ENCODE measurements at regions not wholly inside any gene's neighbourhood (a gene's known extent, or its start where the extent isn't known, plus 50 kb on each side); places are given as distances from the start of the nearest gene placed in this dataset.

DNA sequence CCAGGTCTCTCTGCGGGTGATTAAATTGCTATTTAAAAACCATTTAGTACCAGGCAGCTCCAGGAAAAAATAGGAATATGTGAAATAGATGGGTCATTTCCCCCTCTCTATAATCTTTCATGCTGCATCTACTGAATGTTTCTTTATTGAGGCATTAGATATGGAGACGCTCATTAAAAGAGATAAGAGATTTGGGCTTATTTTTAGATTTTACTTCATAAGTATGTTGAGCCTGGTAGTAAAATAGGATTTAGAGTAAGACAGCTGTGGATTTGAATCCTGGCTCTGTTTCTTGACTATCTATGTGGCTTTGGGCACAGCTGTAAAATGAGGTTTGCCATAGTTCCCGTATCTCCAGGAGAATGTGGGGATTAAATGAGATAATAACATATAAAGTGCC lies 451.0 kb upstream of the GRIA1 start:
- TF ChIP-seq CTCF (IDR thresholded peaks at IDR 0.05; ENCODE audit: low read depth, low read length): no peak
- DNase-seq (ENCODE audit: extremely low read depth, low read depth): no peak

DNA sequence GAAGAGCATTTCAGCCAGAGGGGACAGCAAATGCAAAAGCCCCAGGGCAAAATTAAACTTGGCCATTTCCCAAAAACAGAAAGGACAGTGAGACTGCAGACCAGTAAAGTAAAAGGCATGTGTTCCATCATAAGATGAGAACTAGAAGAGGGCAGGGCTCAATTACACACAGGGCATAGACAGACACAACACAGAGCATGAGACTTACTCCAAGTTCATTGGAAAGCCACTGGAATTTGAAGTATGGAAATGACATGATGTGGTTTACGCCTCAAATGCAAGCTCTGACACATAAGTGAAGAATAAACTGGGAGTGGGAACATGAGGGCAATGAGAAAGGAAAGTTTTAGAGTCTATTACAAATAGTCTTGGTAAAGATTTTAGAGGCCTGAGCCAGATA lies 446.6 kb upstream of the GRIA1 start:
- DNase-seq (ENCODE audit: extremely low read depth, low read depth): no peak
- no peak for TF ChIP-seq CTCF (IDR thresholded peaks at IDR 0.05; ENCODE audit: low read depth, low read length)

DNA sequence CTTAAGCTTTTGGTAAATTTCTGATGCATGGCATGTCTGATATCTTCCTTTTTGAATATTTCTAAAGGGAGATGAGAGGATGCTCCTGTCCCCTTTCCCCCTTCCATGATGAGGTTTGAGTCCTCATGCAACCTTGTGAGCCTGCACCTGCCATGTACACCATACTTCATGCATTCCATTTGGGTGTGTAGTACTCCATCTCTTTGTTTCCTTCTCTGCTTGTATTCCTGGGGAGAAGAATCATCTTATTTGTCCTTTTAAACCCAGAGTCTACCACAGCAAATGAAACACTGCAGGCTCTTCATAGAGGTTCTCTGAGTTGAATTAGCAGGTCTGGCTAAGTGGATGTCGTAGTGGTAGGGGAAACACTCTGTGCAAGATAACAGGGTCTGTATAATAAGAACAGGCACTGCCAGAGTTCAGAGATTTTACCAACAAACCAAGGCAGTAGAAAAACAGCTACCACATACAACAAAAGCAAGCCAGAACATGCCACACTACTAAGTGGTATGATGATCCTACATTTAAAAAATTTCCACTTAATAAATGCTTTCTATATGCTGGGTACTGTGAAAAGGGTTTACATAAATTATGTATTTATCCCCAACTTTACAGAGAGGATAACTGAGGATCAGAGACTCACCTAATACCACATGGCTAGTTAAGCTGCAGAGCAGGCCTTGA lies 439.8 kb upstream of the GRIA1 start:
- DNase-seq (ENCODE audit: extremely low read depth, low read depth): no peak
- TF ChIP-seq CTCF (IDR thresholded peaks at IDR 0.05; ENCODE audit: low read depth, low read length): no peak

DNA sequence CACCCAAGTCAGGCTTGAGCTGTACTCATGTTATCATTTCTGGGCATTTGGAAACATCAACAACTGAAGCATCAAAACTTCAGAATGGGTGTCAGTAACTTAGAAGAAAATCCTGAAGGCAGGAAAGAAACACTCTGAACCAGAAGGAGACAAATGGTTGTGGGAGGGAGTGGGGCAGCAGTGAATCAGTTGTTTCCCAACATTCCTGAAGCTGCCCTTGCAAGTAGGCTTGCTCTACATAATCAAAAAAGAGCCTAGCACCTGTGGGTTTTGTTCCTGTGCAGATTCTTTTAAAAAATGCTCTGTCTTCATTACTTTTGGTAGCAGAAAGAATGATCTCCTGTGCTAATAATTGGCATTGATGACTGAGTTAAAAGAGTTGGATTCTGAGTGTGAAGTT lies 424.2 kb upstream of the GRIA1 start:
- TF ChIP-seq CTCF (IDR thresholded peaks at IDR 0.05; ENCODE audit: low read depth, low read length): no peak
- DNase-seq (ENCODE audit: extremely low read depth, low read depth): no peak

- no peak for DNase-seq (ENCODE audit: extremely low read depth, low read depth)
- TF ChIP-seq CTCF (IDR thresholded peaks at IDR 0.05; ENCODE audit: low read depth, low read length): no peak
Observed at GRCh38 chr5:153067869-153068268, 422.6 kb upstream of the GRIA1 start.

- no peak for DNase-seq (ENCODE audit: extremely low read depth, low read depth)
- no peak for TF ChIP-seq CTCF (IDR thresholded peaks at IDR 0.05; ENCODE audit: low read depth, low read length)
Observed at GRCh38 chr5:153079396-153079795, 411.1 kb upstream of the GRIA1 start.

- no peak for TF ChIP-seq CTCF (IDR thresholded peaks at IDR 0.05; ENCODE audit: low read depth, low read length)
- no peak for DNase-seq (ENCODE audit: extremely low read depth, low read depth)
Observed at GRCh38 chr5:153080940-153081339, 409.5 kb upstream of the GRIA1 start.

Data from AG09319 (cell line).